ENCODE measurements at regions not wholly inside any gene's neighbourhood (a gene's known extent, or its start where the extent isn't known, plus 50 kb on each side); places are given as distances from the start of the nearest gene placed in this dataset.

- Mint-ChIP-seq H3K27me3 (peaks cover 6% of the 10 kb centered on the region), H3K4me1 (no peaks in the 10 kb centered on the region), H3K9me3 (peaks cover 1 to 17% (median 5%) of the 10 kb centered on the region in 7 donors), H3K4me3 (peak overlapping the region in 1 of 4 donors; percentile 4), H3K27ac (no peak overlapping the region), H3K36me3 (no peaks in the 10 kb centered on the region)
- H3K27me3 ChIP-seq (ENCODE audit: control insufficient read depth, insufficient read depth, low read length) = no peaks in the 10 kb centered on the region
- ATAC-seq (ENCODE audit: low read depth in 2 of 2) (no peak), DNase-seq (no peak)
- H3K9me3 ChIP-seq (ENCODE audit: control insufficient read depth in 2 of 2, low read length in 2 of 2) = no peaks in the 10 kb centered on the region
- H3K4me3 ChIP-seq (ENCODE audit: low read depth, low read length) = no peak overlapping the region
- H3K27ac ChIP-seq (ENCODE audit: insufficient read depth, low read length, poor library complexity, severe bottlenecking) = no peak overlapping the region
- no peaks in the 10 kb centered on the region for H3K4me1 ChIP-seq (ENCODE audit: control insufficient read depth, insufficient read depth, low read length, poor library complexity, severe bottlenecking)
- no peaks in the 10 kb centered on the region for H3K36me3 ChIP-seq (ENCODE audit: control insufficient read depth, insufficient read depth, low read length)
These were observed 220.1 kb upstream of the CTAGE1 start for GRCh38 chr18:22637787-22638186.

GRCh38 chr18:22639026-22639463, 221.3 kb upstream of the CTAGE1 start:
- no peaks in the 10 kb centered on the region for H3K36me3 ChIP-seq (ENCODE audit: control insufficient read depth, insufficient read depth, low read length)
- H3K9me3 ChIP-seq (ENCODE audit: control insufficient read depth in 2 of 2, low read length in 2 of 2) = no peaks in the 10 kb centered on the region
- no peak for DNase-seq
- Mint-ChIP-seq H3K9me3 (peaks cover 1 to 17% (median 5%) of the 10 kb centered on the region in 7 donors), H3K27me3 (peaks cover 6% of the 10 kb centered on the region), H3K4me3 (no peak overlapping the region), H3K27ac (no peak overlapping the region), H3K36me3 (no peaks in the 10 kb centered on the region), H3K4me1 (no peaks in the 10 kb centered on the region)
- no peak overlapping the region for H3K4me3 ChIP-seq (ENCODE audit: low read depth, low read length)
- no peak for ATAC-seq (ENCODE audit: low read depth in 2 of 2)
- H3K27me3 ChIP-seq (ENCODE audit: control insufficient read depth, insufficient read depth, low read length) = no peaks in the 10 kb centered on the region
- H3K27ac ChIP-seq (ENCODE audit: insufficient read depth, low read length, poor library complexity, severe bottlenecking) = no peak overlapping the region
- no peaks in the 10 kb centered on the region for H3K4me1 ChIP-seq (ENCODE audit: control insufficient read depth, insufficient read depth, low read length, poor library complexity, severe bottlenecking)

GRCh38 chr18:22639561-22639960, 221.8 kb upstream of the CTAGE1 start:
- Histone ChIP-seq H3K9me3 (ENCODE audit: control insufficient read depth in 2 of 2, low read length in 2 of 2) (no peaks in the 10 kb centered on the region), H3K4me1 (ENCODE audit: control insufficient read depth, insufficient read depth, low read length, poor library complexity, severe bottlenecking) (no peaks in the 10 kb centered on the region), H3K27ac (ENCODE audit: insufficient read depth, low read length, poor library complexity, severe bottlenecking) (no peak overlapping the region), H3K27me3 (ENCODE audit: control insufficient read depth, insufficient read depth, low read length) (no peaks in the 10 kb centered on the region), H3K36me3 (ENCODE audit: control insufficient read depth, insufficient read depth, low read length) (no peaks in the 10 kb centered on the region), H3K4me3 (ENCODE audit: low read depth, low read length) (no peak overlapping the region)
- Mint-ChIP-seq H3K27ac (no peak overlapping the region), H3K4me1 (no peaks in the 10 kb centered on the region), H3K4me3 (no peak overlapping the region), H3K27me3 (peaks cover 6% of the 10 kb centered on the region), H3K36me3 (no peaks in the 10 kb centered on the region), H3K9me3 (peaks cover 1 to 17% (median 5%) of the 10 kb centered on the region in 7 donors)
- ATAC-seq (ENCODE audit: low read depth in 2 of 2) = no peak
- DNase-seq = no peak

- no peaks in the 10 kb centered on the region for H3K36me3 Mint-ChIP-seq
- H3K4me1 ChIP-seq (ENCODE audit: control insufficient read depth, insufficient read depth, low read length, poor library complexity, severe bottlenecking) = no peaks in the 10 kb centered on the region
- no peak overlapping the region for H3K27ac ChIP-seq (ENCODE audit: insufficient read depth, low read length, poor library complexity, severe bottlenecking)
- H3K9me3 Mint-ChIP-seq = peaks cover under 1 to 17% (median 5%) of the 10 kb centered on the region in 7 donors
- DNase-seq (no peak), ATAC-seq (ENCODE audit: low read depth in 2 of 2) (no peak)
- H3K4me1 Mint-ChIP-seq = no peaks in the 10 kb centered on the region
- H3K4me3 ChIP-seq (ENCODE audit: low read depth, low read length) = no peak overlapping the region
- H3K4me3 Mint-ChIP-seq = no peak overlapping the region
- H3K27me3 ChIP-seq (ENCODE audit: control insufficient read depth, insufficient read depth, low read length) = no peaks in the 10 kb centered on the region
- H3K9me3 ChIP-seq (ENCODE audit: control insufficient read depth in 2 of 2, low read length in 2 of 2) = no peaks in the 10 kb centered on the region
- H3K27me3 Mint-ChIP-seq = peaks cover 6% of the 10 kb centered on the region
- no peak overlapping the region for H3K27ac Mint-ChIP-seq
- no peaks in the 10 kb centered on the region for H3K36me3 ChIP-seq (ENCODE audit: control insufficient read depth, insufficient read depth, low read length)
These were observed 222.6 kb upstream of the CTAGE1 start for GRCh38 chr18:22640281-22640842.

GRCh38 chr18:22641958-22642357, 224.2 kb upstream of the CTAGE1 start:
- ATAC-seq (ENCODE audit: low read depth in 2 of 2) (no peak), DNase-seq (no peak)
- H3K9me3 ChIP-seq (ENCODE audit: control insufficient read depth in 2 of 2, low read length in 2 of 2) = no peaks in the 10 kb centered on the region
- Mint-ChIP-seq H3K27ac (no peak overlapping the region), H3K27me3 (peaks cover 6% of the 10 kb centered on the region), H3K4me3 (no peak overlapping the region), H3K4me1 (no peaks in the 10 kb centered on the region), H3K36me3 (no peaks in the 10 kb centered on the region), H3K9me3 (peaks cover 2 to 17% (median 5%) of the 10 kb centered on the region in 7 donors)
- H3K36me3 ChIP-seq (ENCODE audit: control insufficient read depth, insufficient read depth, low read length) = no peaks in the 10 kb centered on the region
- H3K27ac ChIP-seq (ENCODE audit: insufficient read depth, low read length, poor library complexity, severe bottlenecking) = no peak overlapping the region
- H3K4me3 ChIP-seq (ENCODE audit: low read depth, low read length) = no peak overlapping the region
- H3K4me1 ChIP-seq (ENCODE audit: control insufficient read depth, insufficient read depth, low read length, poor library complexity, severe bottlenecking) = no peaks in the 10 kb centered on the region
- no peaks in the 10 kb centered on the region for H3K27me3 ChIP-seq (ENCODE audit: control insufficient read depth, insufficient read depth, low read length)

- Mint-ChIP-seq H3K27me3 (no peaks in the 10 kb centered on the region), H3K27ac (no peak overlapping the region), H3K4me3 (no peak overlapping the region), H3K9me3 (peaks cover 0 to 13% (median 2%) of the 10 kb centered on the region in 7 donors), H3K4me1 (no peaks in the 10 kb centered on the region), H3K36me3 (no peaks in the 10 kb centered on the region)
- Histone ChIP-seq H3K27me3 (ENCODE audit: control insufficient read depth, insufficient read depth, low read length) (no peaks in the 10 kb centered on the region), H3K4me3 (ENCODE audit: low read depth, low read length) (no peak overlapping the region), H3K9me3 (ENCODE audit: control insufficient read depth in 2 of 2, low read length in 2 of 2) (no peaks in the 10 kb centered on the region), H3K36me3 (ENCODE audit: control insufficient read depth, insufficient read depth, low read length) (no peaks in the 10 kb centered on the region), H3K27ac (ENCODE audit: insufficient read depth, low read length, poor library complexity, severe bottlenecking) (no peak overlapping the region), H3K4me1 (ENCODE audit: control insufficient read depth, insufficient read depth, low read length, poor library complexity, severe bottlenecking) (no peaks in the 10 kb centered on the region)
- no peak for DNase-seq
- ATAC-seq (ENCODE audit: low read depth in 2 of 2) = no peak
These were observed 226.0 kb upstream of the CTAGE1 start for GRCh38 chr18:22643731-22644130.

GRCh38 chr18:22650247-22650646, 232.5 kb upstream of the CTAGE1 start:
- Mint-ChIP-seq H3K27me3 (no peaks in the 10 kb centered on the region), H3K4me1 (no peaks in the 10 kb centered on the region), H3K9me3 (peaks cover 1 to 17% (median 6%) of the 10 kb centered on the region in 7 donors), H3K36me3 (no peaks in the 10 kb centered on the region), H3K27ac (no peak overlapping the region), H3K4me3 (no peak overlapping the region)
- DNase-seq (no peak), ATAC-seq (ENCODE audit: low read depth in 2 of 2) (no peak)
- H3K4me1 ChIP-seq (ENCODE audit: control insufficient read depth, insufficient read depth, low read length, poor library complexity, severe bottlenecking) = no peaks in the 10 kb centered on the region
- no peak overlapping the region for H3K27ac ChIP-seq (ENCODE audit: insufficient read depth, low read length, poor library complexity, severe bottlenecking)
- H3K27me3 ChIP-seq (ENCODE audit: control insufficient read depth, insufficient read depth, low read length) = no peaks in the 10 kb centered on the region
- no peak overlapping the region for H3K4me3 ChIP-seq (ENCODE audit: low read depth, low read length)
- H3K36me3 ChIP-seq (ENCODE audit: control insufficient read depth, insufficient read depth, low read length) = no peaks in the 10 kb centered on the region
- no peaks in the 10 kb centered on the region for H3K9me3 ChIP-seq (ENCODE audit: control insufficient read depth in 2 of 2, low read length in 2 of 2)

GRCh38 chr18:22657619-22658018, 239.9 kb upstream of the CTAGE1 start:
- no peak overlapping the region for H3K27ac Mint-ChIP-seq
- H3K4me3 Mint-ChIP-seq = no peak overlapping the region
- ATAC-seq (ENCODE audit: low read depth in 2 of 2) (no peak), DNase-seq (no peak)
- Histone ChIP-seq H3K36me3 (ENCODE audit: control insufficient read depth, insufficient read depth, low read length) (no peaks in the 10 kb centered on the region), H3K9me3 (ENCODE audit: control insufficient read depth in 2 of 2, low read length in 2 of 2) (peaks cover 13 to 16% of the 10 kb centered on the region in 2 experiments), H3K4me1 (ENCODE audit: control insufficient read depth, insufficient read depth, low read length, poor library complexity, severe bottlenecking) (no peaks in the 10 kb centered on the region), H3K4me3 (ENCODE audit: low read depth, low read length) (no peak overlapping the region), H3K27me3 (ENCODE audit: control insufficient read depth, insufficient read depth, low read length) (no peaks in the 10 kb centered on the region), H3K27ac (ENCODE audit: insufficient read depth, low read length, poor library complexity, severe bottlenecking) (no peak overlapping the region)
- H3K4me1 Mint-ChIP-seq = no peaks in the 10 kb centered on the region
- H3K36me3 Mint-ChIP-seq = no peaks in the 10 kb centered on the region
- H3K9me3 Mint-ChIP-seq = peaks cover 0 to 34% (median 10%) of the 10 kb centered on the region in 7 donors
- H3K27me3 Mint-ChIP-seq = no peaks in the 10 kb centered on the region
